ENCODE measurements at regions not wholly inside any gene's neighbourhood (a gene's known extent, or its start where the extent isn't known, plus 50 kb on each side); places are given as distances from the start of the nearest gene placed in this dataset.
A peak's percentile ranks its signal among the peaks of the same experiment; 100 is the strongest.
"Not testable (repeated sequence)": the region's sequence is repeated elsewhere in the genome, so short reads cannot be mapped to it uniquely, and the experiment has no call there.

DNA sequence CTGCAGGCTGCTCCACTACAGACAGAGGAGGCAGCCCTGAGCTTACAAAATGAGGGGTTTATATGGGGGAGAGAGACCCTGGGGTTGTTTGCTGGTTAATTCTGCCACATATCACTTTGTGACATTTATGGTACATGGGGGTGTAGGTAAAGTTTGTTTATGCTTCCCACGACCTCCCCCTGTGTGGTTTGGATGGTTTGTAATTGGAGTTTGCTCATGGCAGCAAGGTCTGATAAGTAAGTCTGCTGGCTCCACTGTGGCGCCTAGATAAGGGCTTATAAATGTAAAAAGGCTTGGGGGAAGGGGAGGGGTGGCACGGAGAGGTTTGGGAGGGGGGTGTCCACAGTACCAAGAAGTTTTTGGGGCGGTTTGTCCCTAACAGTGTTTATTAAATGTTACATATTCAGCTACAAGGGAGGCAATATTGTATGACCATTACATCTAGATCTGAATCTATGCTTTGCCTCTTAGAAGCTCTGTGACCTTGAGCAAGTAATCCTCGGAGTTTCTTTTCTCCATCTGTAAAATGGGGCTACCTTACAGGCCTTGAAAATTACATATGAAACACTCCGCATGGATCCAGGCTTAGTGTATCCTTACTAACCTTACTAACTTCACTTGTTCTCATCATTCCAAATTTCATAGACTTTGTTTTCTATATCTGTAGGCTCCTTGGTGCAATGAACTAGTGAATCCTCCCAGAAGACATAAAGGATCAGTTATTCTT is 204.8 kb upstream of the NOX3 start:
- no peak for DNase-seq (ENCODE audit: low spot score)
- H3K36me3 Mint-ChIP-seq (ENCODE audit: low read depth), result no peaks in the 10 kb centered on the region
- H3K4me1 Mint-ChIP-seq (ENCODE audit: low read depth), result no peaks in the 10 kb centered on the region
- no peak overlapping the region for H3K27ac Mint-ChIP-seq
- no peak overlapping the region for H3K4me3 Mint-ChIP-seq
- no peaks in the 10 kb centered on the region for H3K27me3 Mint-ChIP-seq (ENCODE audit: low read depth)
- no peaks in the 10 kb centered on the region for H3K9me3 Mint-ChIP-seq

DNA sequence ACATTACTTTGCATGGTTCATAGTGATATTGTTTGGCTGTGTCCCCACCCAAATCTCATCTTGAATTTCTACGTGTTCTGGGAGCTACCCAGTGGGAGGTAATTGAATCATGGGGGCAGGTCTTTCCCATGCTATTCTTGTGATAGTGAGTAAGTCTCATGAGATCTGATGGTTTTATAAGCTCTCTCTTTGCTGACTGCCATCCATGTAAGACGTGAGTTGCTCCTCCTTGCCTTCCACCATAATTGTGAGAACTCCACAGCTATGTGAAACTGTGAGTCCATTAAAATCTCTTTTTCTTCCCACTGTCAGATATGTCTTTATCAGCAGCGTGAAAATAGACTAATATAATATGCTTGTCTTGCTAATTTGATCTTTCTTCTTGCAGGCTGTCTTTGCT is 200.4 kb upstream of the NOX3 start:
- Mint-ChIP-seq H3K36me3 (ENCODE audit: low read depth) (no peaks in the 10 kb centered on the region), H3K9me3 (no peaks in the 10 kb centered on the region), H3K4me1 (ENCODE audit: low read depth) (no peaks in the 10 kb centered on the region), H3K27me3 (ENCODE audit: low read depth) (no peaks in the 10 kb centered on the region), H3K27ac (no peak overlapping the region), H3K4me3 (no peak overlapping the region)
- no peak for DNase-seq (ENCODE audit: low spot score)

DNA sequence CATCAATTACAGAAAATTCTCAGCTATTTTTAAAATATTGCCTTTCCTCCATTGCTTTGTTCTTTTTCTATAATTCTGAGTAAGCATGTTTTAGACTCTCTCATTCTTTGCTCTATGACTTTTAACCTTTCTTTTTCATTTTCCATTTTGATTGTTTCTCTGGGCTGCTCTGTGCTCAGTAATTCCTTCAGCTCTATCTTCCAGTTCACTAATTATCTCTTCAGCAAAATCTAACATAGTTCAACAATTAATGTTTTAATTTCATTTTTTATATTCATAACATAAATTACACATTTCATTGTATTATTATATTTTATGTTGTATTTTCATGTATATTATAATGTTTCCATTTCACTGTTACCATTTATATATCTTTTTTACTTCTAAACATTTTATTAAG is 198.8 kb upstream of the NOX3 start:
- Mint-ChIP-seq H3K27ac (no peak overlapping the region), H3K36me3 (ENCODE audit: low read depth) (no peaks in the 10 kb centered on the region), H3K4me1 (ENCODE audit: low read depth) (no peaks in the 10 kb centered on the region), H3K9me3 (no peaks in the 10 kb centered on the region), H3K27me3 (ENCODE audit: low read depth) (no peaks in the 10 kb centered on the region), H3K4me3 (no peak overlapping the region)
- DNase-seq (ENCODE audit: low spot score), result no peak

DNA sequence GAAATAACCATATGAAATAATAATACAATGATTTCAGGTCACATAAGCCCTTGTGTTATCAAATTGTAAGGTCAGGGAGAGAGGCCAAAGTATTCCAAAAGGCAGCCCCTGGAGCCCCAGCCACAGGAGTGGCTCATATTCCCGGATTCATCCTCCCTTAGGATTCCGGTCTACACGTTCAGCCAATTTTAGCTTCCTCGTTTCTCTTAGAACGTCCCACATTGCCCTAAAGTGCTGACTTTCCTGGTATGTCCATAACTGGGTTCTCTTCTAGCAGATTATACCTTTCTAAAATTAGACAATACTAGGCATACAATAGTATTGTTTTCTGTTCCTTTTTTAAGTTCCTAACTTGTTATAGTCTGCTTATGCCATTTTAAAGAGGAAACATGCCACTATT is 192.7 kb upstream of the NOX3 start:
- DNase-seq (ENCODE audit: low spot score), result no peak
- no peaks in the 10 kb centered on the region for H3K4me1 Mint-ChIP-seq (ENCODE audit: low read depth)
- H3K4me3 Mint-ChIP-seq, result no peak overlapping the region
- no peak overlapping the region for H3K27ac Mint-ChIP-seq
- H3K27me3 Mint-ChIP-seq (ENCODE audit: low read depth), result no peaks in the 10 kb centered on the region
- no peaks in the 10 kb centered on the region for H3K9me3 Mint-ChIP-seq
- H3K36me3 Mint-ChIP-seq (ENCODE audit: low read depth), result no peaks in the 10 kb centered on the region

DNA sequence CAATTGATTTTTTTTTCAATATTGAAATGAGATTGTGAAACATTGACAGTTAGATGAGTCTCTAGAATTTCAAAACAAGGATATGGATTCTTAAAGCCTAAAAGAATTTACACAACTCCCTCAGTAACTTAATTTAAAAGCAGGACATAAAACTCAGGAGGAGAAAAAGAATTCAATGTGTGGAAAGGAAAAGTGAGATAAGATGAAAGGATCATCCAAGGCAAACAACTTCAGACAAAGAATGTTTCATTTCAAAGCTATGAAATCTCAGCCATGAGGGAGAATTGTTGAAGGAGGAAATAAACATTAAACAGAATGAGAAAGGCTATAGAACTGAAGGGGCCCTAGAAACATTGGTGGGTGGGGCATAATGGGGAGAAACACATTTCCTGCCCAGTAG is 191.7 kb upstream of the NOX3 start:
- H3K27ac Mint-ChIP-seq, result no peak overlapping the region
- no peak for DNase-seq (ENCODE audit: low spot score)

DNA sequence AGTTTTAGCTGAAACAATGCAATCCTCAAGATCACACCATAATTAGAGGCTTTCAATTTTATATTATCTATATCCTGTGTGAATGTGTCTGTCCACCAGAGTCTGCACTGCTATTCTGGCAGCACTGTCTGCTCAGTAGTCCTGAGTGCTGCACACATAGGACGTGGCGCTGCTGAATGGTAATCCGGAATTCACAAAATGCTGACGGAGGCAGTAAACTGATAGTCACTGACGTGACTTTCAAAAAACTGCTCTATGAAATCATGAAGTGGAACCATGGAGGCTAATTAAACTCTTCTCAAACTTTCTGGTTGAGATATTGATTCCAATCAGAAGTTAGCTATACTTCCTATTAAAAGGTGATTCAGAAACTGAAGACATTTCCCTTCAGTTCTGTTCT is 190.8 kb upstream of the NOX3 start:
- Mint-ChIP-seq H3K4me3 (no peak overlapping the region), H3K9me3 (peaks cover 6% of the 10 kb centered on the region), H3K36me3 (ENCODE audit: low read depth) (no peaks in the 10 kb centered on the region), H3K4me1 (ENCODE audit: low read depth) (no peaks in the 10 kb centered on the region), H3K27me3 (ENCODE audit: low read depth) (no peaks in the 10 kb centered on the region), H3K27ac (no peak overlapping the region)
- DNase-seq (ENCODE audit: low spot score), result no peak

More for the DNA sequence above, 191.7 kb upstream of the NOX3 start:
- H3K27me3 Mint-ChIP-seq (ENCODE audit: low read depth), result no peaks in the 10 kb centered on the region
- H3K4me1 Mint-ChIP-seq (ENCODE audit: low read depth), result no peaks in the 10 kb centered on the region
- no peaks in the 10 kb centered on the region for H3K36me3 Mint-ChIP-seq (ENCODE audit: low read depth)
- H3K4me3 Mint-ChIP-seq, result no peak overlapping the region
- peaks cover 2% of the 10 kb centered on the region for H3K9me3 Mint-ChIP-seq

DNA sequence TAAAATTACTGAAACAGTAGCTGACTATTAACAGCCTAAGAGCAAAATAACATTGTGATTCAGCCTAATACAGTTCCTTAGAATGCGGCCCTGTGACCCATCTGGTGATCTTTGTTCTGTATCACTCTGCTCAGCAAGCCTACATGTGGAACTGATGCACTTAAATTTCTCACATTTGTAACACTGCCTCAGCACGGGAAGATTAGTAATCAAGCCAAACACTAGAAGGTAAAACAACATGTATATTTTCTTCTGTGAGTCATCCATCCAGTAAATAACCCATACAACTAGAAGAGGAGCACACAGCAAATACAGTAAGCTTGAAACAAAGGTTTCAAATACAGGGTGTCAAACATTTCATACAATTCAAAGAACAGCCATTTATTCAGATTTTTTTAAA is 189.7 kb upstream of the NOX3 start:
- Mint-ChIP-seq H3K36me3 (ENCODE audit: low read depth) (no peaks in the 10 kb centered on the region), H3K27ac (no peak overlapping the region), H3K9me3 (peaks cover 8% of the 10 kb centered on the region), H3K4me3 (no peak overlapping the region), H3K27me3 (ENCODE audit: low read depth) (no peaks in the 10 kb centered on the region), H3K4me1 (ENCODE audit: low read depth) (no peaks in the 10 kb centered on the region)
- DNase-seq (ENCODE audit: low spot score), result no peak

DNA sequence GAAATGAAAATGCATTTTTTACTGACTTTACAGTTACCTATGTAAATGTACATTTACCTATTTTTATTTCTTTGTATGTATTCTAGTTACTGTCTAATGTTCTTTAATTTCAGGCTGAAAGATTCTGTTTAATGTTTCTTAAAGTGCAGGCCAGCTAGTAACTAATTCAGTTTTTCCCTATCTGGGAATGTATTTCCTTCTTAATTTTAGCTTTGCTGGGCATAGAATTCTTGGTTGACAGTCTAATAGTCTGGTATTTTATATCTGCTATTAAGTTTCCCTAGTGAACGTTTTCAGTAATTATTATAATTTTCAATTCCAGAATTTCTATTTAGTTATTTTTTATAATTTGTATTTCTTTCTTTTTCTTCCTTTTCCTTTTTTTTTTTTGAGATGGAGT is 186.0 kb upstream of the NOX3 start:
- H3K27ac Mint-ChIP-seq, result no peak overlapping the region
- no peak overlapping the region for H3K4me3 Mint-ChIP-seq
- H3K36me3 Mint-ChIP-seq (ENCODE audit: low read depth), result no peaks in the 10 kb centered on the region
- H3K27me3 Mint-ChIP-seq (ENCODE audit: low read depth), result no peaks in the 10 kb centered on the region
- DNase-seq (ENCODE audit: low spot score), result no peak
- no peaks in the 10 kb centered on the region for H3K4me1 Mint-ChIP-seq (ENCODE audit: low read depth)
- peaks cover 8% of the 10 kb centered on the region for H3K9me3 Mint-ChIP-seq

DNA sequence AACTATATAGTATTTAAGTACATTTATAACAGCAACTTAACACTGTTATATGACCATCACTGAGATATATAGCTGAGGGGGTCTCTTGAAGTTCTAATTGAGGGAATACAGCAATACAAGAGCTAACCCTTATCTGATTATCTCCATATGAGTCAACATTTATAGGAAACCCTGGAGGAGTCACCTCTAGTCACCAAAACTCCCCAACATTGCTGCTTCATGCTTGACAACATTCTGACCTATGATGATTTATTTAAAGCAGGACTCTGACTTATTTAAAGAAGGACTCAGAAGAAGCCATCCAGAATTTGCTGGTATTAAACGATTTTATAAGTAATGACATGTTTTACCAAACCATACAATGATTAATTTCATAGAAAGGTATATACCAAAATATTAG is 182.6 kb upstream of the NOX3 start:
- no peak overlapping the region for H3K27ac Mint-ChIP-seq
- no peak for DNase-seq (ENCODE audit: low spot score)
- no peaks in the 10 kb centered on the region for H3K27me3 Mint-ChIP-seq (ENCODE audit: low read depth)
- no peaks in the 10 kb centered on the region for H3K36me3 Mint-ChIP-seq (ENCODE audit: low read depth)
- peaks cover 8% of the 10 kb centered on the region for H3K9me3 Mint-ChIP-seq
- no peaks in the 10 kb centered on the region for H3K4me1 Mint-ChIP-seq (ENCODE audit: low read depth)
- no peak overlapping the region for H3K4me3 Mint-ChIP-seq

DNA sequence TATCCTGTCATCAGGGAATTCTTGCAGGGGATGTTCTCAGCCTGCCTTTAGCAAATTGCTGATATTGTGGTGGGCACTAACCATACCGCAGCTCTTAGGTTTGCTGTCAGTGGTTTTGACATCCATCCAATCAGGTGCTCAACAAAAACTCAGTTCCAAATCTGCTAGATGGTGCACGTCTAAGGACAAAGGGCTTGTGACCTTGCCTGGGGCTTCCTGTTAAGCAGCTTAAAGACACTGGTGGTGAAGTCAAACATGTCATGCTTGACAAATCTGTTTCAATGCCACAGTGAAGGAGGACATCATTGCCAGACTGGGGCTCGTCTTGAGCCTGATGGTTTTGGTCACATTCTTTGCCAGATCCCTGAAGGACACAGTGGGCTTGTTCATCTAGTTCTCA is 179.8 kb upstream of the NOX3 start:
- DNase-seq (ENCODE audit: low spot score), result no peak
- H3K9me3 Mint-ChIP-seq, result no peaks in the 10 kb centered on the region
- no peaks in the 10 kb centered on the region for H3K4me1 Mint-ChIP-seq (ENCODE audit: low read depth)
- H3K27me3 Mint-ChIP-seq (ENCODE audit: low read depth), result no peaks in the 10 kb centered on the region
- H3K4me3 Mint-ChIP-seq, result no peak overlapping the region
- no peak overlapping the region for H3K27ac Mint-ChIP-seq
- H3K36me3 Mint-ChIP-seq (ENCODE audit: low read depth), result no peaks in the 10 kb centered on the region

DNA sequence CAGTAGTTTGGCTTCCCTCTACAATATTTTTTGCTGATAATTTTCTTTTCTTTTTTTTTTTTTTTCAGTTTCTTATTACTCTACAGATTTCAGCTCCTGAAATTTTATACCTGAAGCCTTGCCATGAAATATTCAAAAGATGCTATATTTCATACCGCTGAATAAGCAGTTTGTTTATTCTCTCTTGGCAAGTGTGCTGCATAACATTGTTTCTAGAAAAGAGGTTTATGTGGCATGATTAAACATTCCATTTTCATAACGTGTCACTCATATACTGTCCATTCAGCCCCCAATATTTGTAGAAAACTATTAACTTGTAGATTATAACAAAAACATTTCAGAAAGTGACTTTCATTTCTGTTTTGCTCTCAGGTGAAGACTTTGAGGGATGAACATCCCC is 174.4 kb upstream of the NOX3 start:
- Mint-ChIP-seq H3K4me1 (ENCODE audit: low read depth) (no peaks in the 10 kb centered on the region), H3K36me3 (ENCODE audit: low read depth) (no peaks in the 10 kb centered on the region), H3K27me3 (ENCODE audit: low read depth) (no peaks in the 10 kb centered on the region), H3K9me3 (no peaks in the 10 kb centered on the region), H3K27ac (no peak overlapping the region), H3K4me3 (no peak overlapping the region)
- no peak for DNase-seq (ENCODE audit: low spot score)

DNA sequence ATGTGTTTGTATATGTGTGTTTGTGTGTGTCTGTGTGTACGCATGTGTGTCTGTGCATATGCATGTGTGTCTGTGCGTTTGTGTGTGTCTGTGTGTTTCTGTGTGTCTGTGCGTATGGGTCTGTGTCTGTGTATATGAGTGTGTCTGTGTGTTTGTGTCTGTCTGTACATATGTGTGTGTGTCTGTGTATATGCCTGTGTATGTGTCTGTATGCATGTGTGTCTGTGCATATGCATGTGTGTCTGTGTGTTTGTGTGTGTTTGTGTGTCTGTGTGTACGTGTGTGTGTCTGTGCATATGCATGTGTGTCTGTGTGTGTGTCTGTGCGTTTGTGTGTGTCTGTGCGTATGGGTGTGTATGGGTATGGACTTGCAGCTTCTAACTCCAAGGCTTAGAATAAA is 174.0 kb upstream of the NOX3 start:
- H3K9me3 Mint-ChIP-seq, result no peaks in the 10 kb centered on the region
- H3K4me1 Mint-ChIP-seq (ENCODE audit: low read depth), result no peaks in the 10 kb centered on the region
- H3K27ac Mint-ChIP-seq, result no peak overlapping the region
- no peak for DNase-seq (ENCODE audit: low spot score)
- no peak overlapping the region for H3K4me3 Mint-ChIP-seq
- H3K36me3 Mint-ChIP-seq (ENCODE audit: low read depth), result no peaks in the 10 kb centered on the region
- no peaks in the 10 kb centered on the region for H3K27me3 Mint-ChIP-seq (ENCODE audit: low read depth)

DNA sequence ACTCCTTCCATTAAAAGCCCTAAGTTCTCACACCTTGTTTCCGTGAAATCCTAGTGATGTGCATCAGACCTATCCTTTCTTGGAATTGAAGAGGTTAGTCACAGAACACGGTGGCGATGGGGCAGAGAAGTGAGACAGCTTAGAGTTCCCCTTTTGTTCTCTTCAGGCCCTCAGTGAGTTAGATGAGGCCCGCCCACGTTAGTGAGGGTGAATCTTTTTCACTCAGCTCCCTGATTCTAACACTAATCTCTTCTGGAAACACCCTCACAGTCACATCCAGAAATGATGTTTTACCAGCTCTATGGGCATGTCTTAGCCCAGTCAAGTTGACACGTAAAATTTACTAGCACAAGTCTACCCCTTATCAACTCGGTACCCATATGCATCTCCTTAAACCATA is 172.7 kb upstream of the NOX3 start:
- peak; percentile 67 for DNase-seq (ENCODE audit: low spot score)
- Mint-ChIP-seq H3K27me3 (ENCODE audit: low read depth) (no peaks in the 10 kb centered on the region), H3K4me1 (ENCODE audit: low read depth) (no peaks in the 10 kb centered on the region), H3K4me3 (no peak overlapping the region), H3K9me3 (no peaks in the 10 kb centered on the region), H3K27ac (no peak overlapping the region), H3K36me3 (ENCODE audit: low read depth) (no peaks in the 10 kb centered on the region)

DNA sequence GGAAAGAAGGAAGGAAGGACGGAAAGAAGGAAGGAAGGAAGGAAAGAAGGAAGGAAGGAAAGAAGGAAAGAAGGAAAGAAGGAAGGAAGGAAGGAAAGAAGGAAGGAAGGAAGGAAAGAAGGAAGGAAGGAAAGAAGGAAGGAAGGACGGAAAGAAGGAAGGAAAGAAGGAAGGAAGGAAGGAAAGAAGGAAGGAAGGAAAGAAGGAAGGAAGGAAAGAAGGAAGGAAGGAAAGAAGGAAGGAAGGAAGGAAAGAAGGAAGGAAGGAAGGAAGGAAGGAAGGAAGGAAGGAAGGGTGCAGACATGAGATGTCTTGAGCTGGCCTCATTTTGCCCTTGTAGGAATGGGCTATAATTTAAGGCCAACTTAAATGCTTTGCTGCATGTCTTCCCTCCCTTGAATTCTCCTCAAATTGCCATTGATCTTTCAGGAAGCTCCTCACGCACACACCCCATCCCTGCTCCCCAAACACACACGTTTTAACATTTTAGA is 172.1 kb upstream of the NOX3 start:
- H3K4me1 Mint-ChIP-seq (ENCODE audit: low read depth); H3K9me3 Mint-ChIP-seq; H3K27me3 Mint-ChIP-seq (ENCODE audit: low read depth); H3K36me3 Mint-ChIP-seq (ENCODE audit: low read depth); DNase-seq (ENCODE audit: low spot score); H3K27ac Mint-ChIP-seq; H3K4me3 Mint-ChIP-seq: not testable (repeated sequence)

DNA sequence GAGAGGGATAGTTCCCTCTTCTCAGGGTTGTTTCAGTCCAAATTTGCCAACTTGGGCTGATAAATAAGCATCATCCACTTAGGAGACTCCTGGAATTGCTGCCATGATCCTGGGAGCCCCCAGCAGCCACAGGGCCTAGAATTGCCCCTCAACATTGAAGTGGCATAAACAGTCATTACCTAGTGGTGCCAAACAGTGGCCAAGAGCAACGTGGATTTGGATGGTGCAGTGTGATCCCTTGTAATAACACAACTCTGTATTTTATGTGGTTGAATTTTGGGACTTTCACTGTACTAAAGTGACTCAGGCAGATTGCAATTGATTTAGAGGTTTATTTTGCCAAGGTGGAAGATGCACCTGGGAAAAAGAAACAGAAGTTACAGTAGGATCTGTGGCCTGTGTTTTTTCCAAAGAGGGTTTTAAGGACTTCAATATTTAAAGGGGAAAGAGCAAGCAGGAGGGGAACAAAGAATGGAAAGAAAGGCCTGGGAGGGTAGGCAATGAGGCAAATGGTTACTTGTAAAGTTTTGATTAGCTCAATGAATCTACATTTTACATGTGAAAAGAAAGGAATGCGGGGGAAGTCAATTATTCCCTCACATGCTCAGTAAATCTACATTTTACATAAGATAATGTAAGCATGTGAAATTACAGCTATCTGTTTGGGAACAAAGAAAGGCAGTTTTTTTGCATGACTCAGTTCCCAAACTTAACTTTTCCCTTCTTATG is 168.0 kb upstream of the NOX3 start:
- H3K27ac Mint-ChIP-seq, result no peak overlapping the region
- no peaks in the 10 kb centered on the region for H3K36me3 Mint-ChIP-seq (ENCODE audit: low read depth)
- H3K27me3 Mint-ChIP-seq (ENCODE audit: low read depth), result no peaks in the 10 kb centered on the region
- H3K9me3 Mint-ChIP-seq, result no peaks in the 10 kb centered on the region
- no peaks in the 10 kb centered on the region for H3K4me1 Mint-ChIP-seq (ENCODE audit: low read depth)
- H3K4me3 Mint-ChIP-seq, result no peak overlapping the region
- DNase-seq (ENCODE audit: low spot score), result no peak
